ENCODE measurements at regions not wholly inside any gene's neighbourhood (a gene's known extent, or its start where the extent isn't known, plus 50 kb on each side); places are given as distances from the start of the nearest gene placed in this dataset.
A peak's percentile ranks its signal among the peaks of the same experiment; 100 is the strongest.
"Not testable (repeated sequence)": the region's sequence is repeated elsewhere in the genome, so short reads cannot be mapped to it uniquely, and the experiment has no call there.

GRCh38 chr7:108943048-108943447 lies 373.4 kb downstream of the DNAJB9 start:
- intact Hi-C loops (cut with micrococcal nuclease; ENCODE audit: unreplicated experiment); ATAC-seq: not testable (repeated sequence)
- WGBS (ENCODE audit: low lambda C conversion rate) = 0% methylated on average over 2 of the region's 14 CpGs

GRCh38 chr7:108947526-108947925 lies 377.9 kb downstream of the DNAJB9 start:
- CTCF ChIA-PET (ENCODE audit: low intra/inter-chr PET ratio, low total read pairs) = no interaction called here
- intact Hi-C loops (cut with micrococcal nuclease; ENCODE audit: unreplicated experiment) (no loop called here), in situ Hi-C loops (cut with HindIII; ENCODE audit: extremely low pct_ligation_motif_present, low pct_unique_long_range_greater_than_20kb) (no loop called here)
- H3K4me3 ChIP-seq (replicated peaks in 1 of 3; ENCODE audit: insufficient read depth in 1 of 3, low read depth in 2 of 3, low read length in 3 of 3) = no peak overlapping the region
- no peaks in the 10 kb centered on the region for H3K27me3 ChIP-seq (ENCODE audit: control insufficient read depth in 1 of 2, insufficient read depth in 2 of 2, low read length in 2 of 2)
- H3K9ac ChIP-seq (ENCODE audit: insufficient read depth, low read depth, low read length) = no peak overlapping the region
- H3K79me2 ChIP-seq (ENCODE audit: insufficient read depth, low read length) = no peaks in the 10 kb centered on the region
- no peak overlapping the region for H2AFZ ChIP-seq (ENCODE audit: low read length)
- DNase-seq (ENCODE audit: low spot score) (no peak), FAIRE-seq (no peak), ATAC-seq (no peak)
- no peaks in the 10 kb centered on the region for H3K36me3 ChIP-seq (replicated peaks in 1 of 2; ENCODE audit: control insufficient read depth in 1 of 2, insufficient read depth in 2 of 2, low read length in 2 of 2)
- WGBS (ENCODE audit: low lambda C conversion rate) = 34% methylated on average over 4 of the region's 4 CpGs
- no peaks in the 10 kb centered on the region for H4K20me1 ChIP-seq (ENCODE audit: insufficient read depth, low read length)
- H3K4me1 ChIP-seq (ENCODE audit: insufficient read depth, low read length) = no peaks in the 10 kb centered on the region
- no TSS peak for BruUV-seq (replicated peaks)
- H3K4me2 ChIP-seq (ENCODE audit: low read depth, low read length) = no peak overlapping the region
- H3K27ac ChIP-seq (ENCODE audit: extremely low read length, insufficient read depth, low read length) = no peak overlapping the region
- H3K9me3 ChIP-seq (ENCODE audit: low read length) = no peaks in the 10 kb centered on the region
- POLR2A ChIA-PET = no interaction called here
- TF ChIP-seq SMC3 (IDR thresholded peaks at IDR 0.05; ENCODE audit: low read length) (no peak), ZNF761 (CRISPR knock-in tag; conservative IDR thresholded peaks at IDR 0.05) (no peak), CCDC6 (CRISPR knock-in tag; IDR thresholded peaks at IDR 0.05) (no peak), ZNF510 (CRISPR knock-in tag; IDR thresholded peaks at IDR 0.05; ENCODE audit: low read depth) (no peak), ZNF101 (CRISPR knock-in tag; IDR thresholded peaks at IDR 0.05; ENCODE audit: borderline replicate concordance, low read depth) (no peak), ZNF790 (CRISPR knock-in tag; IDR thresholded peaks at IDR 0.05; ENCODE audit: borderline replicate concordance) (no peak), REST (IDR thresholded peaks at IDR 0.05; ENCODE audit: borderline replicate concordance in 1 of 2, low read depth in 1 of 2, low read length in 2 of 2) (no peak)

More at GRCh38 chr7:108943048-108943447, 373.4 kb downstream of the DNAJB9 start:
- H3K4me2 ChIP-seq (ENCODE audit: low read depth, low read length); H3K79me2 ChIP-seq (ENCODE audit: insufficient read depth, low read length); in situ Hi-C loops (cut with HindIII; ENCODE audit: extremely low pct_ligation_motif_present, low pct_unique_long_range_greater_than_20kb); H3K36me3 ChIP-seq (replicated peaks in 1 of 2; ENCODE audit: control insufficient read depth in 1 of 2, insufficient read depth in 2 of 2, low read length in 2 of 2); POLR2A ChIA-PET; H3K4me1 ChIP-seq (ENCODE audit: insufficient read depth, low read length); H3K27me3 ChIP-seq (ENCODE audit: control insufficient read depth in 1 of 2, insufficient read depth in 2 of 2, low read length in 2 of 2); DNase-seq (ENCODE audit: low spot score); H3K4me3 ChIP-seq (replicated peaks in 1 of 3; ENCODE audit: insufficient read depth in 1 of 3, low read depth in 2 of 3, low read length in 3 of 3); H2AFZ ChIP-seq (ENCODE audit: low read length); H3K27ac ChIP-seq (ENCODE audit: extremely low read length, insufficient read depth, low read length); H3K9ac ChIP-seq (ENCODE audit: insufficient read depth, low read depth, low read length); CTCF ChIA-PET (ENCODE audit: low intra/inter-chr PET ratio, low total read pairs); BruUV-seq (replicated peaks); H3K9me3 ChIP-seq (ENCODE audit: low read length); FAIRE-seq; H4K20me1 ChIP-seq (ENCODE audit: insufficient read depth, low read length); TF ChIP-seq FOXA1 (IDR thresholded peaks at IDR 0.05): not testable (repeated sequence)
- TF ChIP-seq FOXA1 (CRISPR knock-in tag; IDR thresholded peaks at IDR 0.05) = peak; percentile 25; the same call in 1 of the 2 replicates
- TF ChIP-seq ZNF281 (CRISPR knock-in tag; IDR thresholded peaks at IDR 0.05; ENCODE audit: borderline replicate concordance) = peak; percentile 61; the same call in 1 of the 2 replicates
